ENCODE measurements at regions not wholly inside any gene's neighbourhood (a gene's known extent, or its start where the extent isn't known, plus 50 kb on each side); places are given as distances from the start of the nearest gene placed in this dataset.
"Not testable (repeated sequence)": the region's sequence is repeated elsewhere in the genome, so short reads cannot be mapped to it uniquely, and the experiment has no call there.

GRCh38 chr3:18234717-18235335, 190.3 kb downstream of the SATB1 start:
- no peak for DNase-seq

GRCh38 chr3:18233987-18234716, 191.0 kb downstream of the SATB1 start:
- DNase-seq: no peak

- DNase-seq: no peak
Observed at GRCh38 chr3:18232317-18232716, 192.8 kb downstream of the SATB1 start.

- DNase-seq: no peak
Observed at GRCh38 chr3:18228060-18228459, 197.1 kb downstream of the SATB1 start.

- no peak for DNase-seq
Observed at GRCh38 chr3:18225709-18226108, 199.4 kb downstream of the SATB1 start.

- DNase-seq: no peak
Observed at GRCh38 chr3:18224426-18224825, 200.7 kb downstream of the SATB1 start.

- no peak for DNase-seq
Observed at GRCh38 chr3:18223974-18224373, 201.2 kb downstream of the SATB1 start.

- peak; percentile 36 for DNase-seq
Observed at GRCh38 chr3:18223571-18223970, 201.6 kb downstream of the SATB1 start.

- no peak for DNase-seq
Observed at GRCh38 chr3:18222686-18223085, 202.5 kb downstream of the SATB1 start.

GRCh38 chr3:18217507-18218174, 207.5 kb downstream of the SATB1 start:
- DNase-seq: no peak

GRCh38 chr3:18216996-18217395, 208.1 kb downstream of the SATB1 start:
- no peak for DNase-seq

GRCh38 chr3:18215639-18216038, 209.5 kb downstream of the SATB1 start:
- DNase-seq: no peak

GRCh38 chr3:18211116-18211515, 214.0 kb downstream of the SATB1 start:
- no peak for DNase-seq

- peak; percentile 31 for DNase-seq
Observed at GRCh38 chr3:18208856-18209255, 216.3 kb downstream of the SATB1 start.

GRCh38 chr3:18208091-18208490, 217.0 kb downstream of the SATB1 start:
- no peak for DNase-seq

- no peak for DNase-seq
Observed at GRCh38 chr3:18207226-18207625, 217.9 kb downstream of the SATB1 start.

GRCh38 chr3:18205701-18206100, 219.4 kb downstream of the SATB1 start:
- DNase-seq: not testable (repeated sequence)

- no peak for DNase-seq
Observed at GRCh38 chr3:18201315-18201714, 223.8 kb downstream of the SATB1 start.

- DNase-seq: no peak
Observed at GRCh38 chr3:18199757-18200156, 225.4 kb downstream of the SATB1 start.

- no peak for DNase-seq
Observed at GRCh38 chr3:18195836-18196235, 229.3 kb downstream of the SATB1 start.

GRCh38 chr3:18194431-18194830, 230.7 kb downstream of the SATB1 start:
- peak; percentile 6 for DNase-seq

- no peak for DNase-seq
Observed at GRCh38 chr3:18190646-18191045, 234.5 kb downstream of the SATB1 start.

- no peak for DNase-seq
Observed at GRCh38 chr3:18189282-18190050, 235.7 kb downstream of the SATB1 start.

Data from inflammatory macrophage treated with lipopolysaccharide for 4 hours (primary cell).